CD14-positive monocyte (primary cell): ENCODE measurements at regions not wholly inside any gene's neighbourhood (a gene's known extent, or its start where the extent isn't known, plus 50 kb on each side); places are given as distances from the start of the nearest gene placed in this dataset.

Source experiments
- DNase-seq, 3 donors: peaks; one replicate each; pipeline ENCODE4 v3.0.0-alpha.2; 2011 to 2022
- H2AFZ ChIP-seq: 2 replicates; pipeline ENCODE4 v1.6.0; 2012; ENCODE audit warnings: mild to moderate bottlenecking, low read depth, low read length, inconsistent platforms; ENCODE audit not compliant: insufficient read depth, poor library complexity, severe bottlenecking
- H3K27ac ChIP-seq, 2 donors: 1 replicate in 1 of 2; 2 replicates in 1 of 2; pipeline ENCODE4 v1.5.1; 2012 to 2013; ENCODE audit warnings: low read length in 2 of 2, control low read depth in 1 of 2, inconsistent platforms in 1 of 2, low read depth in 1 of 2, mild to moderate bottlenecking in 1 of 2
- H3K27me3 ChIP-seq, 2 donors: one replicate each; pipeline versions ENCODE4 v1.6.0 to v1.6.1; 2011 to 2013; ENCODE audit warnings: low read length in 2 of 2; ENCODE audit not compliant: control insufficient read depth in 2 of 2, insufficient read depth in 2 of 2
- H3K36me3 ChIP-seq, 2 donors: replicated peaks in 1 of 2; 1 replicate in 1 of 2; 2 replicates in 1 of 2; pipeline versions ENCODE4 v1.5.1 to v1.6.1; 2012 to 2013; ENCODE audit warnings: low read length in 2 of 2, control low read depth in 1 of 2, inconsistent platforms in 1 of 2, mild to moderate bottlenecking in 1 of 2; ENCODE audit not compliant: insufficient read depth in 2 of 2, control insufficient read depth in 1 of 2
- H3K4me1 ChIP-seq, 2 donors: 1 replicate in 1 of 2; 2 replicates in 1 of 2; pipeline versions ENCODE4 v1.5.1 to v1.6.1; 2012 to 2013; ENCODE audit warnings: low read length in 2 of 2, control low read depth in 1 of 2, inconsistent platforms in 1 of 2, mild to moderate bottlenecking in 1 of 2, moderate library complexity in 1 of 2; ENCODE audit not compliant: insufficient read depth in 2 of 2, control insufficient read depth in 1 of 2
- H3K4me2 ChIP-seq: replicated peaks from 2 replicates; pipeline ENCODE3; 2012; ENCODE audit warnings: low read length, moderate library complexity, mild to moderate bottlenecking; ENCODE audit not compliant: poor library complexity, severe bottlenecking; ENCODE audit errors: extremely low read depth
- H3K4me3 ChIP-seq, 3 experiments: fragments of 200-600 bp in 1 of 3; sonication (generic) in 1 of 3; replicated peaks in 1 of 3; 1 replicate in 2 of 3; 2 replicates in 1 of 3; pipeline ENCODE4 v1.5.1; 2011 to 2013; ENCODE audit warnings: low read length in 3 of 3, mild to moderate bottlenecking in 3 of 3, control low read depth in 2 of 3, low read depth in 2 of 3, inconsistent platforms in 1 of 3, moderate library complexity in 1 of 3
- H3K79me2 ChIP-seq: 2 replicates; pipeline ENCODE4 v1.6.0; 2012; ENCODE audit warnings: mild to moderate bottlenecking, control low read depth, inconsistent platforms, low read length, moderate library complexity; ENCODE audit not compliant: insufficient read depth
- H3K9ac ChIP-seq: 2 replicates; pipeline ENCODE4 v1.6.0; 2017; ENCODE audit warnings: low read length, mild to moderate bottlenecking; ENCODE audit not compliant: insufficient read depth, poor library complexity, severe bottlenecking
- H3K9me3 ChIP-seq, 2 donors: replicated peaks in 1 of 2; 1 replicate in 1 of 2; 2 replicates in 1 of 2; pipeline versions ENCODE4 v1.5.1 to v1.6.1; 2012 to 2013; ENCODE audit warnings: low read length in 2 of 2, control low read depth in 1 of 2; ENCODE audit not compliant: control insufficient read depth in 1 of 2, insufficient read depth in 1 of 2
- H4K20me1 ChIP-seq: 2 replicates; pipeline ENCODE4 v1.6.0; 2012; ENCODE audit warnings: mild to moderate bottlenecking, low read length, control low read depth, moderate library complexity; ENCODE audit not compliant: insufficient read depth
- H3K27ac Mint-ChIP-seq, 7 donors: one replicate each; pipeline ENCODE4 v1.8.0; 2020; ENCODE audit warnings: mild to moderate bottlenecking in 7 of 7, mixed read lengths in 7 of 7, moderate library complexity in 6 of 7, inconsistent platforms in 2 of 7
- H3K27me3 Mint-ChIP-seq, 3 donors: one replicate each; pipeline ENCODE4 v1.8.0; 2021 to 2022; ENCODE audit warnings: low read depth in 3 of 3, mild to moderate bottlenecking in 3 of 3, mixed read lengths in 3 of 3, moderate library complexity in 3 of 3, inconsistent platforms in 1 of 3
- H3K36me3 Mint-ChIP-seq, 2 donors: one replicate each; pipeline ENCODE4 v1.8.0; 2020; ENCODE audit warnings: mixed read lengths in 2 of 2, inconsistent platforms in 1 of 2, mild to moderate bottlenecking in 1 of 2
- H3K4me1 Mint-ChIP-seq: one replicate; pipeline ENCODE4 v1.8.0; 2020; ENCODE audit warnings: mild to moderate bottlenecking, mixed read lengths
- H3K4me3 Mint-ChIP-seq, 2 donors: one replicate each; pipeline ENCODE4 v1.8.0; 2020; ENCODE audit warnings: mild to moderate bottlenecking in 2 of 2, mixed read lengths in 2 of 2, moderate library complexity in 1 of 2
- H3K9me3 Mint-ChIP-seq, 7 donors: one replicate each; pipeline ENCODE4 v1.8.0; 2020 to 2022; ENCODE audit warnings: mixed read lengths in 7 of 7, mild to moderate bottlenecking in 6 of 7, moderate library complexity in 6 of 7, inconsistent platforms in 2 of 7
- CTCF ChIP-seq: fragments of 200-600 bp; IDR thresholded peaks from one replicate; pipeline ENCODE4 v1.8.0; 2022; ENCODE audit warnings: antibody characterized with exemption, mild to moderate bottlenecking
- WGBS: methylation state at CpG from one replicate; pipeline ENCODE4 v1.1.5; 2013; ENCODE audit warnings: missing lambda C conversion rate; ENCODE audit not compliant: insufficient coverage; 5-methylcytosine and 5-hydroxymethylcytosine counted together
- intact Hi-C, 2 donors: fragments of 100-400 bp; cut with micrococcal nuclease; formaldehyde crosslinking; loops; one replicate each; pipeline versions ENCODE4 v1.15.0 to v1.15.1; 2023

- TF ChIP-seq CTCF, result no peak
- no peaks in the 10 kb centered on the region for H3K4me1 ChIP-seq
- DNase-seq, result no peak
- H3K27ac Mint-ChIP-seq, result no peak overlapping the region
- H3K36me3 ChIP-seq, result no peaks in the 10 kb centered on the region
- H3K9me3 ChIP-seq, result no peaks in the 10 kb centered on the region
- H2AFZ ChIP-seq, result no peak overlapping the region
- intact Hi-C loops, result no loop called here
- 62% methylated on average over 3 of the region's 5 CpGs for WGBS
- H3K4me3 ChIP-seq, result no peak overlapping the region
- peaks cover 0 to 5% (median 2%) of the 10 kb centered on the region in 7 donors for H3K9me3 Mint-ChIP-seq
- no peak overlapping the region for H3K27ac ChIP-seq
- H3K27me3 ChIP-seq, result no peaks in the 10 kb centered on the region
- peaks cover 0 to 1% (median 0%) of the 10 kb centered on the region in 3 donors for H3K27me3 Mint-ChIP-seq
- H3K4me2 ChIP-seq, result no peak overlapping the region
- no peaks in the 10 kb centered on the region for H3K79me2 ChIP-seq
- no peak overlapping the region for H3K9ac ChIP-seq
- no peak overlapping the region for H3K4me3 Mint-ChIP-seq
- no peaks in the 10 kb centered on the region for H3K36me3 Mint-ChIP-seq
- no peaks in the 10 kb centered on the region for H4K20me1 ChIP-seq
- no peaks in the 10 kb centered on the region for H3K4me1 Mint-ChIP-seq
Observed at GRCh38 chr13:58594747-58595600, 963.4 kb downstream of the PCDH17 start.

- no CpG with 5 or more reads among the region's 2 CpGs for WGBS
- no peak overlapping the region for H3K27ac ChIP-seq
- no peak for TF ChIP-seq CTCF
- H2AFZ ChIP-seq, result no peak overlapping the region
- no peaks in the 10 kb centered on the region for H3K4me1 Mint-ChIP-seq
- no peaks in the 10 kb centered on the region for H3K36me3 ChIP-seq
- H3K27me3 Mint-ChIP-seq, result peaks cover 0 to 1% (median 0%) of the 10 kb centered on the region in 3 donors
- no peak overlapping the region for H3K27ac Mint-ChIP-seq
- no peaks in the 10 kb centered on the region for H3K4me1 ChIP-seq
- no peaks in the 10 kb centered on the region for H3K27me3 ChIP-seq
- no peak overlapping the region for H3K4me3 ChIP-seq
- no peak overlapping the region for H3K9ac ChIP-seq
- H3K4me2 ChIP-seq, result no peak overlapping the region
- DNase-seq, result no peak
- no peaks in the 10 kb centered on the region for H3K79me2 ChIP-seq
- H3K9me3 ChIP-seq, result no peaks in the 10 kb centered on the region
- H4K20me1 ChIP-seq, result no peaks in the 10 kb centered on the region
- H3K36me3 Mint-ChIP-seq, result no peaks in the 10 kb centered on the region
- H3K4me3 Mint-ChIP-seq, result no peak overlapping the region
- peaks cover 0 to 7% (median 5%) of the 10 kb centered on the region in 7 donors for H3K9me3 Mint-ChIP-seq
- intact Hi-C loops, result no loop called here
Observed at GRCh38 chr13:58597552-58597951, 966.0 kb downstream of the PCDH17 start.
